ENCODE measurements at regions not wholly inside any gene's neighbourhood (a gene's known extent, or its start where the extent isn't known, plus 50 kb on each side); places are given as distances from the start of the nearest gene placed in this dataset.
A peak's percentile ranks its signal among the peaks of the same experiment; 100 is the strongest.
"Not testable (repeated sequence)": the region's sequence is repeated elsewhere in the genome, so short reads cannot be mapped to it uniquely, and the experiment has no call there.

- H3K4me3 ChIP-seq (ENCODE audit: low read length): no peak overlapping the region
- H3K9me3 ChIP-seq (ENCODE audit: control insufficient read depth, low read length): no peaks in the 10 kb centered on the region
- intact Hi-C loops (cut with DNase I): no loop called here
- no peaks in the 10 kb centered on the region for H3K4me1 ChIP-seq (ENCODE audit: control insufficient read depth, insufficient read depth, low read length)
- H3K27me3 ChIP-seq (ENCODE audit: control insufficient read depth, insufficient read depth): no peaks in the 10 kb centered on the region
- DNase-seq (no peak), ATAC-seq (no peak)
- no peak overlapping the region for H3K27ac ChIP-seq (ENCODE audit: low read length)
- 89% methylated on average over 5 of the region's 5 CpGs for WGBS
These were observed 259.6 kb downstream of the BTG1 start for GRCh38 chr12:91885851-91886731.

- no peaks in the 10 kb centered on the region for H3K4me1 ChIP-seq (ENCODE audit: control insufficient read depth, insufficient read depth, low read length)
- no peak overlapping the region for H3K27ac ChIP-seq (ENCODE audit: low read length)
- no peak for ATAC-seq
- WGBS: 90% methylated on average over 3 of the region's 3 CpGs
- no peaks in the 10 kb centered on the region for H3K27me3 ChIP-seq (ENCODE audit: control insufficient read depth, insufficient read depth)
- intact Hi-C loops (cut with DNase I): no loop called here
- no peak for DNase-seq
- H3K4me3 ChIP-seq (ENCODE audit: low read length): no peak overlapping the region
- H3K9me3 ChIP-seq (ENCODE audit: control insufficient read depth, low read length): no peaks in the 10 kb centered on the region
These were observed 261.4 kb downstream of the BTG1 start for GRCh38 chr12:91884230-91884629.

- Histone ChIP-seq H3K9me3 (ENCODE audit: control insufficient read depth, low read length) (no peaks in the 10 kb centered on the region), H3K4me3 (ENCODE audit: low read length) (no peak overlapping the region), H3K4me1 (ENCODE audit: control insufficient read depth, insufficient read depth, low read length) (no peaks in the 10 kb centered on the region), H3K27me3 (ENCODE audit: control insufficient read depth, insufficient read depth) (no peaks in the 10 kb centered on the region), H3K27ac (ENCODE audit: low read length) (no peak overlapping the region)
- no peak for DNase-seq
- no peak for ATAC-seq
- intact Hi-C loops (cut with DNase I): no loop called here
- WGBS: 86% methylated on average over 4 of the region's 4 CpGs
These were observed 261.8 kb downstream of the BTG1 start for GRCh38 chr12:91883811-91884210.

- no peak for ATAC-seq
- no peak overlapping the region for H3K27ac ChIP-seq (ENCODE audit: low read length)
- intact Hi-C loops (cut with DNase I): no loop called here
- no peaks in the 10 kb centered on the region for H3K4me1 ChIP-seq (ENCODE audit: control insufficient read depth, insufficient read depth, low read length)
- WGBS: 83% methylated on average over 4 of the region's 4 CpGs
- DNase-seq: no peak
- no peaks in the 10 kb centered on the region for H3K27me3 ChIP-seq (ENCODE audit: control insufficient read depth, insufficient read depth)
- H3K9me3 ChIP-seq (ENCODE audit: control insufficient read depth, low read length): no peaks in the 10 kb centered on the region
- no peak overlapping the region for H3K4me3 ChIP-seq (ENCODE audit: low read length)
These were observed 262.7 kb downstream of the BTG1 start for GRCh38 chr12:91882910-91883309.

- Histone ChIP-seq H3K4me1 (ENCODE audit: control insufficient read depth, insufficient read depth, low read length) (no peaks in the 10 kb centered on the region), H3K27ac (ENCODE audit: low read length) (no peak overlapping the region), H3K9me3 (ENCODE audit: control insufficient read depth, low read length) (no peaks in the 10 kb centered on the region), H3K4me3 (ENCODE audit: low read length) (no peak overlapping the region), H3K27me3 (ENCODE audit: control insufficient read depth, insufficient read depth) (no peaks in the 10 kb centered on the region)
- 98% methylated on average over 1 of the region's 1 CpG for WGBS
- DNase-seq (no peak), ATAC-seq (no peak)
- intact Hi-C loops (cut with DNase I): no loop called here
These were observed 265.1 kb downstream of the BTG1 start for GRCh38 chr12:91880528-91880927.

- H3K27ac ChIP-seq (ENCODE audit: low read length): no peak overlapping the region
- intact Hi-C loops (cut with DNase I): no loop called here
- H3K9me3 ChIP-seq (ENCODE audit: control insufficient read depth, low read length): no peaks in the 10 kb centered on the region
- H3K4me3 ChIP-seq (ENCODE audit: low read length): no peak overlapping the region
- no peaks in the 10 kb centered on the region for H3K27me3 ChIP-seq (ENCODE audit: control insufficient read depth, insufficient read depth)
- H3K4me1 ChIP-seq (ENCODE audit: control insufficient read depth, insufficient read depth, low read length): no peaks in the 10 kb centered on the region
- DNase-seq (no peak), ATAC-seq (no peak)
- 87% methylated on average over 5 of the region's 5 CpGs for WGBS
These were observed 268.0 kb downstream of the BTG1 start for GRCh38 chr12:91877456-91878235.

GRCh38 chr12:91877022-91877421 is 268.6 kb downstream of the BTG1 start:
- intact Hi-C loops (cut with DNase I): no loop called here
- no peaks in the 10 kb centered on the region for H3K27me3 ChIP-seq (ENCODE audit: control insufficient read depth, insufficient read depth)
- DNase-seq (peak in 1 of 3 donors; percentile 39), ATAC-seq (peak; percentile 50 to 59)
- no peak overlapping the region for H3K27ac ChIP-seq (ENCODE audit: low read length)
- no peak overlapping the region for H3K4me3 ChIP-seq (ENCODE audit: low read length)
- H3K9me3 ChIP-seq (ENCODE audit: control insufficient read depth, low read length): no peaks in the 10 kb centered on the region
- no peaks in the 10 kb centered on the region for H3K4me1 ChIP-seq (ENCODE audit: control insufficient read depth, insufficient read depth, low read length)
- 27% methylated on average over 3 of the region's 3 CpGs for WGBS

- H3K27ac ChIP-seq (ENCODE audit: low read length); H3K27me3 ChIP-seq (ENCODE audit: control insufficient read depth, insufficient read depth); H3K4me1 ChIP-seq (ENCODE audit: control insufficient read depth, insufficient read depth, low read length); H3K9me3 ChIP-seq (ENCODE audit: control insufficient read depth, low read length); DNase-seq; ATAC-seq; H3K4me3 ChIP-seq (ENCODE audit: low read length); intact Hi-C loops (cut with DNase I): not testable (repeated sequence)
- WGBS: 94% methylated on average over 3 of the region's 3 CpGs
These were observed 270.0 kb downstream of the BTG1 start for GRCh38 chr12:91875671-91876070.

GRCh38 chr12:91874086-91874865 is 271.4 kb downstream of the BTG1 start:
- WGBS: 97% methylated on average over 2 of the region's 2 CpGs
- intact Hi-C loops (cut with DNase I): no loop called here
- H3K4me3 ChIP-seq (ENCODE audit: low read length): no peak overlapping the region

GRCh38 chr12:91871751-91872150 is 273.9 kb downstream of the BTG1 start:
- Histone ChIP-seq H3K4me1 (ENCODE audit: control insufficient read depth, insufficient read depth, low read length) (no peaks in the 10 kb centered on the region), H3K9me3 (ENCODE audit: control insufficient read depth, low read length) (no peaks in the 10 kb centered on the region), H3K27ac (ENCODE audit: low read length) (no peak overlapping the region), H3K4me3 (ENCODE audit: low read length) (no peak overlapping the region), H3K27me3 (ENCODE audit: control insufficient read depth, insufficient read depth) (no peaks in the 10 kb centered on the region)
- DNase-seq (no peak), ATAC-seq (peak; percentile 45 to 48)
- 58% methylated on average over 1 of the region's 1 CpG for WGBS
- intact Hi-C loops (cut with DNase I): no loop called here

More at GRCh38 chr12:91874086-91874865, 271.4 kb downstream of the BTG1 start:
- ATAC-seq (no peak), DNase-seq (no peak)
- Histone ChIP-seq H3K27me3 (ENCODE audit: control insufficient read depth, insufficient read depth) (no peaks in the 10 kb centered on the region), H3K9me3 (ENCODE audit: control insufficient read depth, low read length) (no peaks in the 10 kb centered on the region), H3K27ac (ENCODE audit: low read length) (no peak overlapping the region), H3K4me1 (ENCODE audit: control insufficient read depth, insufficient read depth, low read length) (no peaks in the 10 kb centered on the region)
